ENCODE measurements at regions not wholly inside any gene's neighbourhood (a gene's known extent, or its start where the extent isn't known, plus 50 kb on each side); places are given as distances from the start of the nearest gene placed in this dataset.

DNA sequence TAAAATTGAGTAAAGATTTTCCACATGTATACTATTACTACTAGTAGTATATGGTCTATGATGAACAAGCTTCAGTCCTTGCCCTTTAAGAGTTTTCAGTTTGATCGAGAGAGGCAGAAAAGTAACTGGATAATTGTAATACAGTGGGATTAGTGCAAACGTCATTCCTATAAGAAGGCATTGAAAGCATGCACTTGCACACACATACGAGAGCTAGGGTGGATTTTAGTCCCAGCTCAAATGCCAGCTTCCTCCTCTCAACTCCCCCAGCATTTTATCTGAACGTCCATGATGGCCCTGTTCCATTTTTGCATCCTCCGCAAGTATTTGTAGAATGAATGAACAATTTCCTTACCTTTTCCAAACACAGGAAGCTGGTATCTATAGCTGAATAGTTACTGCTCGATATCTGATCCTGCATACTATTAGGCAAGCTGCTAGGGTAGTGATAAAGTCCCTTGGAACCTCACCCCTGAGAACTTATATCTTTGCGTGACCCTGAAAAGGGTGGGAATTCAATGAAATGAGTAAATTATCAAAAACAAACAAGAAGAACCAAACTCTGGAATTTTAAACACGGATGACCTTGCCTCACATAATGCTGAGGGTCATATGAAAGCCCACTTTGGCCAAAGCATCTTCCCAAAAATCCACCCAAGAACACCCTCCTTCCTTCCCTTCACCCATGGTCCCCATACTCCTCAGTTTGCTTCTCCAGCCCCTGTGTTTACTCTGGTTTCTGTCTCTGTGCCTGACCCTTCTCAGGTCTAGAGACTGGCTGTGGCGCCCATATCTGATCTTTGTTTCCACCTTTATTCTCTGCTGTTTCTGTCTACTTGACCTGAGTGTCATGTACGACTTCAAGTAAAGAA, 60.5 kb downstream of the TMEM100 start:
- WGBS, 5 donors = 70 to 80% (median 75%) methylated on average over 10 of the region's 10 CpGs
- Histone ChIP-seq H3K27me3 (replicated peaks in 1 of 7) (no peaks in the 10 kb centered on the region), H3K27ac (no peak overlapping the region), H3K4me3 (no peak overlapping the region), H3K36me3 (no peaks in the 10 kb centered on the region), H3K4me1 (peaks cover 0 to 30% (median 5%) of the 10 kb centered on the region in 6 donors), H3K9me3 (no peaks in the 10 kb centered on the region)
- intact Hi-C loops (cut with DNase I; ENCODE audit: low total_unique reads) = no loop called here
- no peak for TF ChIP-seq POLR2AphosphoS5 (IDR thresholded peaks at IDR 0.05)
- TF ChIP-seq, protein P1, sequence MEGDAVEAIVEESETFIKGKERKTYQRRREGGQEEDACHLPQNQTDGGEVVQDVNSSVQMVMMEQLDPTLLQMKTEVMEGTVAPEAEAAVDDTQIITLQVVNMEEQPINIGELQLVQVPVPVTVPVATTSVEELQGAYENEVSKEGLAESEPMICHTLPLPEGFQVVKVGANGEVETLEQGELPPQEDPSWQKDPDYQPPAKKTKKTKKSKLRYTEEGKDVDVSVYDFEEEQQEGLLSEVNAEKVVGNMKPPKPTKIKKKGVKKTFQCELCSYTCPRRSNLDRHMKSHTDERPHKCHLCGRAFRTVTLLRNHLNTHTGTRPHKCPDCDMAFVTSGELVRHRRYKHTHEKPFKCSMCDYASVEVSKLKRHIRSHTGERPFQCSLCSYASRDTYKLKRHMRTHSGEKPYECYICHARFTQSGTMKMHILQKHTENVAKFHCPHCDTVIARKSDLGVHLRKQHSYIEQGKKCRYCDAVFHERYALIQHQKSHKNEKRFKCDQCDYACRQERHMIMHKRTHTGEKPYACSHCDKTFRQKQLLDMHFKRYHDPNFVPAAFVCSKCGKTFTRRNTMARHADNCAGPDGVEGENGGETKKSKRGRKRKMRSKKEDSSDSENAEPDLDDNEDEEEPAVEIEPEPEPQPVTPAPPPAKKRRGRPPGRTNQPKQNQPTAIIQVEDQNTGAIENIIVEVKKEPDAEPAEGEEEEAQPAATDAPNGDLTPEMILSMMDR (IDR thresholded peaks at IDR 0.05 in 8 of 11, conservative IDR thresholded peaks at IDR 0.05 in 3 of 11) = no peak
- TF ChIP-seq POLR2A (IDR thresholded peaks at IDR 0.05) = no peak
- DNase-seq = no peak

DNA sequence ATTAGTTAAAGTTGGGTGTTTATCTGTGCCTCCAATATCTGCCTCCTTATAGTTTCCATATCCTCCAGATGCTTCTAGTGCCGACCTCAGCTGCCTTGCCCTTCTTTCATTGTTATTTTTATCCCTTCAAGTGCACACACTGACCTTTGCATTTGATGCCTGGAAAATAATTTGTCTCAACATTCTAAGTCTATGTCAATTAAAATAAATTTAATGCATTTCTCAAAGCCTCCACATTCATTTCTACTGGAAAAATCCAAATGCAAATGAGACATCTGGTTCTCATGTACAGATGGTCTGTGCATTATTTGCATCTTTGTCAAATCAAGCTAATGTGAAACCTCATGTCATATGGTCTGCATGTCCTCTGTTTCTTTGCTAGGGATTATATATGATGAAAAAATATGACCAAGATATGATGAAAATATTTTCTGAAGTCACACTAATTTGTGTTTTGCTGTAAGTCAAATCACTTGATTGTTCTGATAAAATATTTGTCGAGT, 61.4 kb downstream of the TMEM100 start:
- no peaks in the 10 kb centered on the region for H3K36me3 ChIP-seq
- intact Hi-C loops (cut with DNase I; ENCODE audit: low total_unique reads) = no loop called here
- no peak for DNase-seq
- H3K27me3 ChIP-seq (replicated peaks in 1 of 7) = no peaks in the 10 kb centered on the region
- TF ChIP-seq POLR2AphosphoS5 (IDR thresholded peaks at IDR 0.05) (no peak), POLR2A (IDR thresholded peaks at IDR 0.05) (no peak)
- TF ChIP-seq, protein P1 (IDR thresholded peaks at IDR 0.05 in 8 of 11, conservative IDR thresholded peaks at IDR 0.05 in 3 of 11) = no peak
- WGBS, 5 donors = 59 to 74% (median 67%) methylated on average over 2 of the region's 2 CpGs
- H3K27ac ChIP-seq = no peak overlapping the region
- no peaks in the 10 kb centered on the region for H3K9me3 ChIP-seq
- no peak overlapping the region for H3K4me3 ChIP-seq
- peaks cover 0 to 26% (median 5%) of the 10 kb centered on the region in 6 donors for H3K4me1 ChIP-seq

DNA sequence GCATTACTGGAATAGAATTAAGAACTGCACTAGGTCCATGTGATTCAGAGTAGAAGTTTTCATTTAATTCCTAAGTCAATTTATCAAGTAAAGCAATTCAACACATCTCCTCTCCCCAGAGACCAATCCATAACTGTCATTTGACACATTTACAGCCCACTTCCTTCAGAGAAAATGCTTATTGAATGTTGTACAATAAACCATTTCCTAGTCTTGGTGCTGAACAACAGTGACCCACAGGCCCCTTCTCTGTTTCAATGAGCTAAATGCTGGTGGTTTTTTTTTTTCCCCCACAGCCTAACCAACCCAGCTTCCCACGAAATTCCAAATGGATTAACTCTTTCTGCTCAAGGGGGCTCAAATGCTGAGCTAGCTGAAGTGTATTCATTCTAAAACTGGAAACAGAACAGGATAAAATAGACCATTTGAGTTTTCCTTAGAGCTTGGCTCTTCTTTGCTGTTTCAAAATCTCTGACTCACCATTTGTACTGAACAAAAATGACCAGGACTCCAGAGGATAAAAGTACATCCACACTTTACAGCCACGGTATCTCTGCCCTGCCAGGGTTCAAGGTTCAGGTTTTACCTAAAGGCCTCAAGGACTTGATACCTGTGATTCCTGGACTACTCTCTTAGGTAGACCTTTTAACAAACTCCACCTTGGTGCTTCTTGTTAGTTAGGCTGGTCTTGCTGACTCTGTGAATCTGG, 62.3 kb downstream of the TMEM100 start:
- H3K27ac ChIP-seq = no peak overlapping the region

More for the DNA sequence above, 62.3 kb downstream of the TMEM100 start:
- intact Hi-C loops (cut with DNase I; ENCODE audit: low total_unique reads) = no loop called here
- H3K9me3 ChIP-seq = no peaks in the 10 kb centered on the region
- H3K27me3 ChIP-seq (replicated peaks in 1 of 7) = no peaks in the 10 kb centered on the region
- no peaks in the 10 kb centered on the region for H3K36me3 ChIP-seq
- H3K4me1 ChIP-seq = peaks cover 0 to 26% (median 5%) of the 10 kb centered on the region in 6 donors
- TF ChIP-seq POLR2A (IDR thresholded peaks at IDR 0.05) (no peak), POLR2AphosphoS5 (IDR thresholded peaks at IDR 0.05) (no peak)
- TF ChIP-seq, protein P1 (IDR thresholded peaks at IDR 0.05 in 8 of 11, conservative IDR thresholded peaks at IDR 0.05 in 3 of 11) = no peak
- no peak overlapping the region for H3K4me3 ChIP-seq
- no peak for DNase-seq
- WGBS, 5 donors = 33 to 43% (median 34%) methylated on average over 2 of the region's 2 CpGs

All from spleen (tissue), 11 donors.